BE2C (cell line): ENCODE measurements at regions not wholly inside any gene's neighbourhood (a gene's known extent, or its start where the extent isn't known, plus 50 kb on each side); places are given as distances from the start of the nearest gene placed in this dataset.

Experiments
- DNase-seq: peaks from one replicate; pipeline ENCODE4 v3.0.0-alpha.2; 2020
- H3K27me3 ChIP-seq: fragments of 250-450 bp; sonication (Bioruptor Pico); 2 replicates; pipeline ENCODE4 v1.5.1; 2020; ENCODE audit warnings: mild to moderate bottlenecking
- H3K36me3 ChIP-seq: fragments of 250-450 bp; sonication (Bioruptor Pico); 2 replicates; pipeline ENCODE4 v1.5.1; 2020; ENCODE audit warnings: mild to moderate bottlenecking
- H3K4me1 ChIP-seq: fragments of 250-450 bp; sonication (Bioruptor Pico); 2 replicates; pipeline ENCODE4 v1.5.1; 2020
- H3K4me3 ChIP-seq: 2 replicates; pipeline ENCODE4 v1.5.1; 2011; ENCODE audit warnings: low read depth, low read length
- H3K9me3 ChIP-seq: fragments of 250-450 bp; sonication (Bioruptor Pico); 2 replicates; pipeline ENCODE4 v1.5.1; 2020
- CTCF ChIP-seq: IDR thresholded peaks from 2 replicates; pipeline ENCODE4 v1.5.1; 2012; ENCODE audit warnings: mild to moderate bottlenecking, low read depth, low read length

- TF ChIP-seq CTCF: no peak
- Histone ChIP-seq H3K4me3 (no peak overlapping the region), H3K36me3 (no peaks in the 10 kb centered on the region), H3K9me3 (no peaks in the 10 kb centered on the region), H3K4me1 (no peaks in the 10 kb centered on the region), H3K27me3 (no peaks in the 10 kb centered on the region)
- no peak for DNase-seq
These were observed 63.8 kb upstream of the DOCK1 start for GRCh38 chr10:126841341-126841895.

- no peaks in the 10 kb centered on the region for H3K36me3 ChIP-seq
- TF ChIP-seq CTCF: no peak
- no peaks in the 10 kb centered on the region for H3K27me3 ChIP-seq
- no peak for DNase-seq
- no peaks in the 10 kb centered on the region for H3K4me1 ChIP-seq
- H3K9me3 ChIP-seq: no peaks in the 10 kb centered on the region
- no peak overlapping the region for H3K4me3 ChIP-seq
These were observed 62.9 kb upstream of the DOCK1 start for GRCh38 chr10:126842356-126842755.

- Histone ChIP-seq H3K36me3 (no peaks in the 10 kb centered on the region), H3K27me3 (no peaks in the 10 kb centered on the region), H3K4me3 (no peak overlapping the region), H3K9me3 (no peaks in the 10 kb centered on the region), H3K4me1 (no peaks in the 10 kb centered on the region)
- no peak for TF ChIP-seq CTCF
- DNase-seq: no peak
These were observed 62.4 kb upstream of the DOCK1 start for GRCh38 chr10:126842836-126843235.

GRCh38 chr10:126843299-126843934 is 61.8 kb upstream of the DOCK1 start:
- Histone ChIP-seq H3K4me3 (no peak overlapping the region), H3K9me3 (no peaks in the 10 kb centered on the region)
- TF ChIP-seq CTCF: no peak

GRCh38 chr10:126844406-126844805 is 60.8 kb upstream of the DOCK1 start:
- Histone ChIP-seq H3K27me3 (no peaks in the 10 kb centered on the region), H3K9me3 (no peaks in the 10 kb centered on the region), H3K4me1 (no peaks in the 10 kb centered on the region), H3K4me3 (no peak overlapping the region), H3K36me3 (no peaks in the 10 kb centered on the region)
- no peak for DNase-seq
- TF ChIP-seq CTCF: no peak

More at GRCh38 chr10:126843299-126843934, 61.8 kb upstream of the DOCK1 start:
- H3K4me1 ChIP-seq: no peaks in the 10 kb centered on the region
- no peak for DNase-seq
- no peaks in the 10 kb centered on the region for H3K36me3 ChIP-seq
- no peaks in the 10 kb centered on the region for H3K27me3 ChIP-seq

GRCh38 chr10:126846469-126846868 is 58.8 kb upstream of the DOCK1 start:
- Histone ChIP-seq H3K9me3 (no peaks in the 10 kb centered on the region), H3K27me3 (no peaks in the 10 kb centered on the region), H3K36me3 (no peaks in the 10 kb centered on the region), H3K4me1 (no peaks in the 10 kb centered on the region), H3K4me3 (no peak overlapping the region)
- TF ChIP-seq CTCF: no peak
- DNase-seq: no peak
